Endothelial cell of umbilical vein (primary cell): ENCODE measurements at regions not wholly inside any gene's neighbourhood (a gene's known extent, or its start where the extent isn't known, plus 50 kb on each side); places are given as distances from the start of the nearest gene placed in this dataset.

Experiments
- BruUV-seq: library from RNA; stranded (reverse); fragments of 400-500 nt; replicated peaks from 2 replicates; lab custom pipeline; 2021; lab: Mats Ljungman, UMichigan
- CTCF ChIA-PET: fragments of 300-600, 350-600 bp; sonication (Branson Sonifier 250); formaldehyde crosslinking; loops from one replicate; lab custom pipeline; 2021; ENCODE audit warnings: antibody characterized with exemption, inconsistent platforms; lab: Charles Lee
- POLR2A ChIA-PET: fragments of 300-600, 350-600 bp; sonication (Branson Sonifier 250); formaldehyde crosslinking; loops from one replicate; lab custom pipeline; 2021; ENCODE audit warnings: antibody characterized with exemption, inconsistent platforms; lab: Charles Lee
- DNase-seq: peaks from one replicate; pipeline ENCODE4 v3.0.0-alpha.2; 2011; ENCODE audit warnings: low read depth, low spot score
- FAIRE-seq: peaks from 2 replicates; lab custom pipeline; 2011; peaks lifted over from hg19 to GRCh38; lab: Jason Lieb, UNC
- H2AFZ ChIP-seq: 2 replicates; pipeline ENCODE4 v1.6.0; 2012; ENCODE audit warnings: low read depth, low read length, control low read depth, inconsistent platforms
- H3K27ac ChIP-seq: 2 replicates; pipeline ENCODE4 v1.5.1; 2011; ENCODE audit warnings: low read depth, mild to moderate bottlenecking, control low read depth, low read length, moderate library complexity; ENCODE audit not compliant: insufficient read depth
- H3K27me3 ChIP-seq, 2 experiments: 2 replicates each; pipeline versions ENCODE4 v1.6.0 to v1.6.1; 2011; ENCODE audit warnings: low read length in 2 of 2, mixed read lengths in 1 of 2; ENCODE audit not compliant: control insufficient read depth in 2 of 2, insufficient read depth in 2 of 2
- H3K36me3 ChIP-seq, 2 experiments: 2 replicates in 1 of 2; 3 replicates in 1 of 2; pipeline ENCODE4 v1.5.1; 2011; ENCODE audit warnings: low read length in 2 of 2, mild to moderate bottlenecking in 1 of 2, moderate library complexity in 1 of 2; ENCODE audit not compliant: control insufficient read depth in 2 of 2, insufficient read depth in 2 of 2; ENCODE audit errors: extremely low read depth in 1 of 2
- H3K4me1 ChIP-seq: 3 replicates; pipeline ENCODE4 v1.5.1; 2011; ENCODE audit warnings: mild to moderate bottlenecking, low read length; ENCODE audit not compliant: control insufficient read depth, insufficient read depth; ENCODE audit errors: extremely low read depth
- H3K4me2 ChIP-seq: 2 replicates; pipeline ENCODE4 v1.6.1; 2011; ENCODE audit warnings: low read length, control low read depth, mixed read lengths; ENCODE audit not compliant: insufficient read depth
- H3K4me3 ChIP-seq, 3 experiments: fragments of 200-600 bp in 1 of 3; sonication (generic), shearing (Covaris generic) in 1 of 3; replicated peaks in 1 of 3; 2 replicates each; pipeline ENCODE4 v1.5.1; 2011 to 2016; ENCODE audit warnings: control low read depth in 3 of 3, low read length in 3 of 3, mild to moderate bottlenecking in 2 of 3, inconsistent platforms in 1 of 3, low read depth in 1 of 3, moderate library complexity in 1 of 3; ENCODE audit not compliant: insufficient read depth in 1 of 3
- H3K79me2 ChIP-seq: 2 replicates; pipeline ENCODE4 v1.6.0; 2012; ENCODE audit warnings: low read length, inconsistent platforms; ENCODE audit not compliant: control insufficient read depth, insufficient read depth
- H3K9ac ChIP-seq: replicated peaks from 2 replicates; pipeline ENCODE3; 2011; ENCODE audit warnings: low read length, control low read depth; ENCODE audit not compliant: insufficient read depth; ENCODE audit errors: extremely low read depth
- H3K9me1 ChIP-seq: replicated peaks from 3 replicates; pipeline ENCODE4 v1.6.0; 2011; ENCODE audit warnings: mild to moderate bottlenecking, low read length; ENCODE audit not compliant: control insufficient read depth, insufficient read depth; ENCODE audit errors: extremely low read depth
- H3K9me3 ChIP-seq: replicated peaks from 2 replicates; pipeline ENCODE4 v1.5.1; 2012; ENCODE audit warnings: low read length, inconsistent platforms; ENCODE audit not compliant: control insufficient read depth, insufficient read depth
- H4K20me1 ChIP-seq: replicated peaks from 2 replicates; pipeline ENCODE3; 2011; ENCODE audit warnings: mild to moderate bottlenecking, low read length; ENCODE audit not compliant: control insufficient read depth, insufficient read depth; ENCODE audit errors: extremely low read depth
- EZH2 ChIP-seq: IDR thresholded peaks from 2 replicates; pipeline ENCODE4 v1.6.1; 2012; ENCODE audit warnings: borderline replicate concordance, low read depth, mild to moderate bottlenecking, moderate library complexity, low read length, inconsistent platforms; ENCODE audit not compliant: severe bottlenecking
- FOS ChIP-seq: IDR thresholded peaks from 2 replicates; pipeline ENCODE4 v1.6.1; 2011; ENCODE audit warnings: mild to moderate bottlenecking, low read length, moderate library complexity, borderline replicate concordance; ENCODE audit not compliant: insufficient read depth
- GATA2 ChIP-seq: IDR thresholded peaks from 2 replicates; pipeline ENCODE4 v1.7.0; 2011; ENCODE audit warnings: low read depth, mild to moderate bottlenecking, moderate library complexity, mixed read lengths, low read length; ENCODE audit not compliant: insufficient read length, insufficient read depth
- JUN ChIP-seq: IDR thresholded peaks from 2 replicates; pipeline ENCODE4 v1.6.1; 2011; ENCODE audit warnings: borderline replicate concordance, low read depth; ENCODE audit not compliant: insufficient read length, insufficient read depth
- MYC ChIP-seq: IDR thresholded peaks from one replicate; pipeline ENCODE4 v1.6.1; 2011; ENCODE audit warnings: mild to moderate bottlenecking, low read depth, low read length
- POLR2A ChIP-seq: IDR thresholded peaks from 2 replicates; pipeline ENCODE4 v1.6.1; 2012; ENCODE audit warnings: low read depth, mild to moderate bottlenecking, control low read depth, low read length
- POLR2AphosphoS5 ChIP-seq: IDR thresholded peaks from 2 replicates; pipeline ENCODE4 v1.6.1; 2012; ENCODE audit warnings: low read depth, mild to moderate bottlenecking, control low read depth, low read length, moderate library complexity; ENCODE audit not compliant: insufficient read depth
- dilution Hi-C: fragments of 300-500 bp; cut with MboI; formaldehyde crosslinking; loops from one replicate; pipeline ENCODE4 v1.15.0; 2019; ENCODE audit warnings: low sequenced_read_pairs; ENCODE audit not compliant: extremely low pct_ligation_motif_present
- intact Hi-C: fragments of 100-400 bp; cut with micrococcal nuclease; formaldehyde crosslinking; loops from one replicate; pipeline ENCODE4 v1.10.0; 2022
- TF ChIP-seq, protein P1 (sequence below): IDR thresholded peaks from 2 replicates; pipeline ENCODE4 v1.6.1; 2011; ENCODE audit not compliant: insufficient read depth, insufficient read length
- TF ChIP-seq, protein P2 (sequence below), 2 donors: IDR thresholded peaks; 1 replicate in 1 of 2; 2 replicates in 1 of 2; pipeline ENCODE4 v1.5.1; 2011; ENCODE audit warnings: low read length in 2 of 2, mild to moderate bottlenecking in 2 of 2, moderate library complexity in 2 of 2, control low read depth in 1 of 2, inconsistent platforms in 1 of 2, low read depth in 1 of 2; ENCODE audit not compliant: insufficient read depth in 1 of 2; ENCODE audit errors: extremely low read depth in 1 of 2

DNA sequence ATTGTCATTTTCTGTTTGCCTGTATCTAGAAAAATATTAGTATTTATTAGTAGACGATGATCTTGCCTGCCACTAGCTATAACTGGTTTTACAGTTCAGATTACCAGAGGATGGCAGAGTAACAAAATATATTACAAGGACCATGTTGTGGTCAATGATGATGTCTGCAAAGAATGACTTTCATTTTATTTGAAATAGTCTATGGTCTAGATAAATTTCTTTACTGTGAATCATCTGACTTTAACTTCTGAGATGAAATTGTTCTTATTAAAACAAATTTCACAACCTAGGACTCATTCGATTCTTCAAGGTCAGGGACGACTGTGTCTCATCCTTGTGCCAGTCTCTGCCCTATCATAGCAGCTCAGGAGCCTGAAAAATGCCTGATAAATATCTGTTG, 637.8 kb upstream of the KLF12 start:
- no peaks in the 10 kb centered on the region for H3K4me1 ChIP-seq
- no peak overlapping the region for H3K9ac ChIP-seq
- H4K20me1 ChIP-seq = no peaks in the 10 kb centered on the region
- no peak overlapping the region for H3K4me2 ChIP-seq
- FAIRE-seq (no peak), DNase-seq (no peak)
- TF ChIP-seq POLR2A (no peak), JUN (no peak), EZH2 (no peak), MYC (no peak), GATA2 (no peak)
- no peaks in the 10 kb centered on the region for H3K9me3 ChIP-seq
- H3K79me2 ChIP-seq = no peaks in the 10 kb centered on the region
- POLR2A ChIA-PET = no interaction called here
- H3K9me1 ChIP-seq = no peaks in the 10 kb centered on the region
- intact Hi-C loops = loop anchor here (10.0 kb wide), 1 partner anchor 333 kb away; no protein-coding TSS in a partner anchor
- H3K27me3 ChIP-seq = no peaks in the 10 kb centered on the region
- no peak overlapping the region for H2AFZ ChIP-seq
- no peaks in the 10 kb centered on the region for H3K36me3 ChIP-seq
- CTCF ChIA-PET = no interaction called here
- H3K4me3 ChIP-seq = no peak overlapping the region
- no peak overlapping the region for H3K27ac ChIP-seq
- no TSS peak for BruUV-seq
- dilution Hi-C loops = no loop called here

DNA sequence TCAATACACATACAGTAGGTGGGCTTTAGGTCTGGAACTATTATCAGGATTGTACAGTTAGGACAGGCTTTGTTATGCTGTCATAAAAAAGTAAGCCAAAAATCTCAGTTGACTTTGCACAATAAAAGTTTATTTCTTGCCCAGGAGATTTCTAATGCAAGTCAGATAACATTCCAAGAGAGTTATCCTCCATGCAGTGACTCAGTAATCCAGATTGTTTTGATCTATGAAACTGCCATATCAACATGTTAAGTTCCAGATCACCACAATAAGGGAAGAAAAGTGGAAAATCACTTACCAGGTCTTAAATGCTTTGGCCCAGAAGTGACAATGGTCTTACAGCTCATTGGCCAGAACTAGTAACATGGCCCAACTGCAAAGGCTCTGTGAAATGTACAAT, 636.2 kb upstream of the KLF12 start:
- ChIA-PET CTCF (interaction anchor here (2.1 kb wide), 1 partner anchor 8 kb away, joined by 5 read pairs; no protein-coding TSS in a partner anchor), POLR2A (no interaction called here)
- H3K9me3 ChIP-seq = no peaks in the 10 kb centered on the region
- no peaks in the 10 kb centered on the region for H4K20me1 ChIP-seq
- H3K27ac ChIP-seq = no peak overlapping the region
- H3K27me3 ChIP-seq = no peaks in the 10 kb centered on the region
- no TSS peak for BruUV-seq
- H3K4me2 ChIP-seq = no peak overlapping the region
- H3K9me1 ChIP-seq = no peaks in the 10 kb centered on the region
- H3K4me3 ChIP-seq = no peak overlapping the region
- no peaks in the 10 kb centered on the region for H3K36me3 ChIP-seq
- H3K9ac ChIP-seq = no peak overlapping the region
- DNase-seq (no peak), FAIRE-seq (no peak)
- TF ChIP-seq GATA2 (no peak), FOS (no peak), MYC (no peak), POLR2A (no peak), EZH2 (no peak), POLR2AphosphoS5 (no peak), JUN (no peak)
- TF ChIP-seq, protein P1, sequence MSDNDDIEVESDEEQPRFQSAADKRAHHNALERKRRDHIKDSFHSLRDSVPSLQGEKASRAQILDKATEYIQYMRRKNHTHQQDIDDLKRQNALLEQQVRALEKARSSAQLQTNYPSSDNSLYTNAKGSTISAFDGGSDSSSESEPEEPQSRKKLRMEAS = no peak
- TF ChIP-seq, protein P2, sequence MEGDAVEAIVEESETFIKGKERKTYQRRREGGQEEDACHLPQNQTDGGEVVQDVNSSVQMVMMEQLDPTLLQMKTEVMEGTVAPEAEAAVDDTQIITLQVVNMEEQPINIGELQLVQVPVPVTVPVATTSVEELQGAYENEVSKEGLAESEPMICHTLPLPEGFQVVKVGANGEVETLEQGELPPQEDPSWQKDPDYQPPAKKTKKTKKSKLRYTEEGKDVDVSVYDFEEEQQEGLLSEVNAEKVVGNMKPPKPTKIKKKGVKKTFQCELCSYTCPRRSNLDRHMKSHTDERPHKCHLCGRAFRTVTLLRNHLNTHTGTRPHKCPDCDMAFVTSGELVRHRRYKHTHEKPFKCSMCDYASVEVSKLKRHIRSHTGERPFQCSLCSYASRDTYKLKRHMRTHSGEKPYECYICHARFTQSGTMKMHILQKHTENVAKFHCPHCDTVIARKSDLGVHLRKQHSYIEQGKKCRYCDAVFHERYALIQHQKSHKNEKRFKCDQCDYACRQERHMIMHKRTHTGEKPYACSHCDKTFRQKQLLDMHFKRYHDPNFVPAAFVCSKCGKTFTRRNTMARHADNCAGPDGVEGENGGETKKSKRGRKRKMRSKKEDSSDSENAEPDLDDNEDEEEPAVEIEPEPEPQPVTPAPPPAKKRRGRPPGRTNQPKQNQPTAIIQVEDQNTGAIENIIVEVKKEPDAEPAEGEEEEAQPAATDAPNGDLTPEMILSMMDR (IDR thresholded peaks at IDR 0.05; ENCODE audit: extremely low read depth in 1 of 2, insufficient read depth in 1 of 2, low read depth in 1 of 2, low read length in 2 of 2) = no peak
- H3K4me1 ChIP-seq = no peaks in the 10 kb centered on the region
- intact Hi-C loops = loop anchor here (10.0 kb wide), 1 partner anchor 334 kb away; no protein-coding TSS in a partner anchor
- H2AFZ ChIP-seq = no peak overlapping the region
- dilution Hi-C loops = no loop called here
- H3K79me2 ChIP-seq = no peaks in the 10 kb centered on the region
